ENCODE measurements at regions not wholly inside any gene's neighbourhood (a gene's known extent, or its start where the extent isn't known, plus 50 kb on each side); places are given as distances from the start of the nearest gene placed in this dataset.
"Not testable (repeated sequence)": the region's sequence is repeated elsewhere in the genome, so short reads cannot be mapped to it uniquely, and the experiment has no call there.

DNA sequence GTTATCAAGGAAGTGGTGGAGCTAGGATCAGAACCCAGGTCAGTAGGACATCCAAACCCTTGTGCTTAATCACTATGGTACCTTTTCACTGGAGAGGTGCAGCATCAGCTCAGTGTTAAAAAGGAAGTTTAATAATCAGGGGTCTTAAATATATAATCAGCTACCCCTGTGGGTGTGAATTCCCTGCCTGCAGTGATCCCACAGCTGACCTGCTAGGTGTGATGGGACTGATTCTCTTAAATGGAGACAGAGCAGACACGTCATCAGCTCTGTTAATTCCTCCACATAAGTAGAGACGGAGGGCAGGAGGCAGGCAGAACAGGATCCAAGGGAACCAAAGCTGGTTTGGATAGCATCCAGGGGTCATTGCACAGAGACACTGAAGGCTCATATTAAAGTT is 154.1 kb upstream of the CRBN start:
- DNase-seq, result no peak

GRCh38 chr3:3316521-3316920 is 137.0 kb upstream of the CRBN start:
- no peak for DNase-seq

GRCh38 chr3:3315846-3316245 is 136.4 kb upstream of the CRBN start:
- DNase-seq, result no peak

DNA sequence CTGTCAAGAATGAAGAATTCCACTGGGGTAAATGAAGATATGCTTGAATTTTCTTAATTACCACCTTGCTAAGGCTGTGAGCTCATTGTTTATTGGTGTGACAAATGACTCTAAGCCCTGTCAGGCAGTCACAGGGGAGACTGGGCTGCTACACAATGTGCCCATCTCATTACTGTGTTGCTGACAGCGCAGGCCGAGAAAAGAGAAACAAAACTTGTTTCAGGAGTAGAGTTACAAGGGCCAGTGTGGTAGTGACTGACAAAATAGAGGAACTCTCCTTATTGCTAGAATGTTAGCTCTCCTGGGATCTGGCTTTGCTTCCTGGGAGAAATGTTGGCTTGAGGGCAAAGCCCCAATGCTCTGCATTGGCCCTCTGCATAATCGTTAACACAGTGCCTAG is 130.4 kb upstream of the CRBN start:
- DNase-seq, result no peak

- no peak for DNase-seq
Measured at GRCh38 chr3:3308809-3309208, 129.3 kb upstream of the CRBN start.

DNA sequence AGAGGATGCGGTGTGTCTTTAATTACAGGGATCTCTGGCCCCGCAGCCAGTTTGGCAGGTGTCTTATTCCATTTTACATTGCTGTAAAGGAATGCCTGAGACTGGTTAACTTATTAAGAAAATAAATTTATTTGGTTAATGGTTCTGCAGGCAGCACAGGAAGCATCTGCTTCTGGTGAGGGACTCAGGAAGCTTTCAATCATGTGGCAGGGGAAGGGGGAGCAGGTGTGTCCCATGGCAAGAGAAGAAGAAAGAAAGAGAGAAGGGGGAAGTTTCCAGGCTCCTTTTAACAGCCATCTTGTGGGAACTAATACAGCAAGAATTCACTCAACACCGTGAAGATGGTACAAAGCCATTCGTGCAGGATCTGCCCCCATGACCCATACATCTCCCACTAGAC is 128.0 kb upstream of the CRBN start:
- no peak for DNase-seq

DNA sequence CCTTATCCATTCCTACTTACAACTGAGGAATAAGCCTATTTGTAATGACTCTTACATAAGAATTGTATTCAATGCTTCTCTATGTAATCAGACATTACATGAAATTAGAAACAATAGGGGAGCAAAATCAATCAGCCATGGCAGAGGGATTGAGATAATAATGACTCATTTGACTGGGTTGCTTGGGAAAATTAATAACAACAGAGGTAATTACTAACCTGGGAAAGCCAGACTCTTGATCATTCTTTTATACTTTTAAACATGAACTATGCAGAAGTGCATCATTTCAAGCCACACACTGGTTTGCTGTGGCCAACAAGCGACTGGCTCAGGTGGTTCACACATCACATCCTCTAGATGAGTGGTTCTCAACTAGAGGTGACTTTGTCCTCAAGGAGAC is 126.3 kb upstream of the CRBN start:
- DNase-seq, result no peak

GRCh38 chr3:3305084-3305483 is 125.6 kb upstream of the CRBN start:
- no peak for DNase-seq

DNA sequence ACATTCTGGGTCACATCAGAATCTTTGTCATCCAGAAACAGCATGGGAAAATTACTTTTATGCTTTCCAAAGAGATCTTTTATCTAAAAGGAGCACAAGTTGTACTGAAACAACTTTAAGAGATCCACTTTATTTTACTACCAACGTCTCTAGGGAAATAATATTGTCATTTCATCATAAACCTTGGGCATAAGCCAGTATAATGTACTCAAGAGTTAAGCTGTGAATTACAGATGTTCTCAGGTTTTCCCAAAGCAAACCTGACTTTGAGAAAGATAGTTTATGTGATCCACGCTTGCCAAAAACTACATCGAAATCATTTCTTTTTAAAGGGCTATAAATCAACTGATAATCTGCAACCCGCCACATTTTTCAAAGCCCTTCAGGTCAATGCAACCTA is 124.1 kb upstream of the CRBN start:
- no peak for DNase-seq

GRCh38 chr3:3302964-3303363 is 123.5 kb upstream of the CRBN start:
- peak; percentile 4 for DNase-seq

DNA sequence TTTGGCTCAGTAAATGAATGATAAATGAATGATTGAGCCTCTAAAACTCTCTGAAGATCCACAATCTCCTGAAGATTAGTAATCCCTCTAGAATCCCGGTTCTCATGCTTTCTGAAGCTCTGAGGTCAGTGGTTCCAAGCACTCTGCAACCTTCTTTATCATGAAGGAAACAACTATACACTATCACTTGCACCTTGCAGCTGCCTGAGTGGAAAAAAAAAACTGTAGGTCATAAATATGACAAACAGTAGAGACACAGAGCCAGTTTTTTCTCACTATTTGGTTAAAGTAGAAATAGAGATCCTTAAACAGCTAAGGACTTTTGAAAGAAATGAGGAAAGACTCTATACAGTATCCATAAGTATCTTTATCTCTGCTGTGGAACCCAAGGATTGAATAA is 122.0 kb upstream of the CRBN start:
- no peak for DNase-seq

GRCh38 chr3:3296979-3297381 is 117.5 kb upstream of the CRBN start:
- no peak for DNase-seq

- DNase-seq, result no peak
Measured at GRCh38 chr3:3295586-3295985, 116.1 kb upstream of the CRBN start.

DNA sequence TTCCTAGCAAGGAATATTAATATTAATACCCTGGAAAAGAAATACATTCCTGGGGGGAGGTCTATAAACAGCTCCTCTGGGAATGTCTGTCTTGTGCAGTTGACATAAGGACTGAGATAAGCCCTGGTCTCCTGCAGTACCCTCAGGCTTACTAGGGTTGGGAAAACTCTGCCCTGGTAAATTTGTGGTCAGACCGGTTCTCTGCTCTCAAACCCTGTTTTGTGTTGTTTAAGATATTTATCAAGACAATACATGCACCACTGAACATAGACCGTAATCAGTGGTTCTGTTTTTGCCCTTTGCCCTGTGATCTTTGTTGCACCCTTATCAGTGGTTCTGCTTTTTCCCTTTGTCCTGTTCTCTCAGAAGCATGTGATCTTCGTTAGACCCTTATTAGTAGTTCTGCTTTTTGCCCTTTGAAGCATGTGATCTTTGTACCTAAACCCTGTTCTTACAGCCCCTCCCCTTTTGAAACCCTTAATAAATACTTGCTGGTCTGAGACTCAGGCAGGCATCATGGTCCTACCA is 112.3 kb upstream of the CRBN start:
- not testable (repeated sequence) for DNase-seq

GRCh38 chr3:3288255-3288654 is 108.8 kb upstream of the CRBN start:
- no peak for DNase-seq

DNA sequence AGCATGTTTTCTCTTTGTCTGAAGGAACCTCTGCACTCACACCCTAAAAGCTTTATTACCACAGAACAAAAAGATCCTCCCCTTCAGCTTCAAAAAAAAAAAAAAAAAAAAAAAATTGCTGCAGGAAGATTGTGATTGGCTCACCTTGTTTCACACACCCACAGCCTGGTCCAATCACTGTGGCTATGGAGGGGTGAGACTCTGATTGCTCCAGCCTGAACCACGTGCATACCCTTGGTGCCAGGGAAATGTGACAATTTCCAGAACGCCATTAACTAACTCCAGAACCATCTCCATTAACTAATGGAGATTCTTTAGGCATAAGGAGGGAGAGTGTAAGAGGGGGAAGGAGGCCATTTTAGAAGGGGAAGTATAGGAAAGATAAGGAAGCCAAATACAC is 106.5 kb upstream of the CRBN start:
- DNase-seq, result no peak

- no peak for DNase-seq
Measured at GRCh38 chr3:3281024-3281423, 101.5 kb upstream of the CRBN start.

- no peak for DNase-seq
Measured at GRCh38 chr3:3280396-3280795, 100.9 kb upstream of the CRBN start.

- DNase-seq, result no peak
Measured at GRCh38 chr3:3278073-3278472, 98.6 kb upstream of the CRBN start.

DNA sequence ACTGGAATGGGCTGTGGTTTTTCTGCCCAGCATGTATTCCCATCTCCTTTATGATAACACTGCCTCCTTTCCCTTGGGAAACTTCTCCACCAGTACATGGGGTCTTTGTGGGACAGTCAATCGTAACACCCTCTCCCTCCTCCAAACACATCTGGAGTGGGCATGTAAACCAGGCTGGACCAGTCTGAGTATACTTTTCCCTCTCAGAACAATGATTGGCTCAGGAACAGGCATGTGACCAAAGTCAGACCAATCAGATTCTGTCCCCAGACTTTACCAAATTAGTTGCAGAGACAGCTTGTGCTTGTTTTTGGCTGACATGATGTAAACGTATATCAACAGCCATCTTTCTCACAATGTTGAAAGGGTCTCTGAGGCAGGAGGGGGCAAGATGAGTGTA is 97.1 kb upstream of the CRBN start:
- no peak for DNase-seq

DNA sequence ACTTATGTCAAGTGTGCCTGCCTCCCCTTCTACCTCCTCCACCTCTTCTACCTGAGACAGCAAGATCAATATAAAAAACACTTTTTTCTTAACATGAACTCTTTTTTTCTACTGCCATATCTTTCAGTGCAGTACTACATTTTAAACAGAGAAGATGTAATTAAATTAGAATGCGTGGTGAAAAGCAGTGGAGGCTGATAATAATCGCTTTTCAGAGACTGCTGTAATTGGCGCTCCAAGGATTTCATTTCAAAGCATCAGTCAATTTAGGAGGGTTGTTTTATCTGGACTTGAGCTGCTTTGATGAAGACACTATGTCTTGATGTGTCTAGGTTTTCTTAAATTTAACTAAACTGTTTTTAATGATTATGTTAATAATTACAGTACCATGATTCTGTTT is 85.3 kb upstream of the CRBN start:
- DNase-seq, result no peak

DNA sequence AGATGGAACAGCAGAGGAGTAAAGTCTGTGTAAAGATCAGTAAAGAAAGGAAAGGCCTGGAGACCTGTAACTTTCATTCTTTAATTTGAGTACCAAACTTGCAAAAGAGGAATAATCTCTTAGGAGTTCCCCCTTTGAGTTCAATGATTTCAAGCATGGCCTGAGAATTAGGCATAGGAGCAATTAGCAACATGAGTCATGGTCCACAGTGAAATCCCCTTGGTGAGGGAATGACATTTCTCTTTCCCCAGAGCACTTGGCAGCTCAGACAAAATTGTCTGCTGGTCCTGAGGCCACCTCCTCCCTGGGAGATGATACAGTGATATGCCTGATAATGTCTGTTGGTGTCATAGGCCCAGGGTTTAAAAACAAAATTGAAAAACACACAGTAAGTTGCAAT is 81.4 kb upstream of the CRBN start:
- no peak for DNase-seq

GRCh38 chr3:3259181-3259580 is 79.7 kb upstream of the CRBN start:
- DNase-seq, result no peak

DNA sequence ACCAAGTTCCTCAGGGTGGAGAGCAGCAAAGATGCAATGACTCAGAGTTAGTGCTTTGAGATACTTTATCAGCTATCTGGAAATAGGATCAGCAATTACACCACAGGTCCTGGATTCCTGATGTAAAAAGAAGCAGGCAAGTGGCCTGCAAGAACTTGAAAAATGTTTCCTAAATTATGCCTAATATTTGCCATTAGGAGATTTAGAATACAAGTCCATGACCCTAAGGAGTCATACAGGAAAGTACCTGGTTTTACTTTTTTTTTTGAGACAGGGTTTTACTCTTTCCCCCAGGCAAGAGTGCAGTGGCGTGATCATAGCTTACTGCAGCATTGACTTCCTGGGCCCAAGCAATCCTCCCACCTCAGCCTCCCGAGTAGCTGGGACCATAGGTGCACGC is 78.8 kb upstream of the CRBN start:
- DNase-seq, result no peak

GRCh38 chr3:3241596-3241995 is 62.1 kb upstream of the CRBN start:
- no peak for DNase-seq

DNA sequence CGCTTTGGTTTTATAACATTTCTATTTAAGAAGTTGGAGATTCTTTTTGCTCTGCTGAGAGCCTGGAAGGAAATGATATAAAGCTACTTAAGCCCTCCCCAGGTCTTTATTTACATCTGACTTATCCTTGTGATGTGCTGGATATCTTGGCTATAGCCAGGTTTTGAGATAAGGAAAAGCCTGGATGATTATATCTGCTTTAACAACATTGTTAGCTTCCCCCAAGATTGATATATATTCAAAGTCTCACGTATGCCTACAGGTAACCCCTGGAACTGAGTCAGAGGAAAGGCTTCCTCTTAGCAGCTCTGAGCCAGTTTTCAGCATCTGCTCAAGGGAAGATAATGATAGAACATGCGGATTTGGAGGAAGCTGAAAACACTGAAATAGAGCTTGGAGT is 61.5 kb upstream of the CRBN start:
- no peak for DNase-seq

Data from skin of body (tissue), 1 donor.